Thyroid gland (tissue), 4 donors: ENCODE measurements at regions not wholly inside any gene's neighbourhood (a gene's known extent, or its start where the extent isn't known, plus 50 kb on each side); places are given as distances from the start of the nearest gene placed in this dataset.

Source experiments
- POLR2A ChIP-seq, 2 donors: fragments of 450-650 bp; IDR thresholded peaks; one replicate each; pipeline ENCODE4 v1.6.1; 2017; ENCODE audit warnings: antibody characterized with exemption in 2 of 2, mild to moderate bottlenecking in 2 of 2, moderate library complexity in 1 of 2
- TF ChIP-seq, protein P1 (sequence below), 6 experiments: fragments of 200-600 bp in 3 of 6; fragments of 450-650 bp in 3 of 6; sonication (generic) in 3 of 6; IDR thresholded peaks; one replicate each; pipeline ENCODE4 v1.5.1; 2016 to 2019; ENCODE audit warnings: antibody characterized with exemption in 6 of 6, mild to moderate bottlenecking in 2 of 6, inconsistent platforms in 1 of 6, moderate library complexity in 1 of 6

DNA sequence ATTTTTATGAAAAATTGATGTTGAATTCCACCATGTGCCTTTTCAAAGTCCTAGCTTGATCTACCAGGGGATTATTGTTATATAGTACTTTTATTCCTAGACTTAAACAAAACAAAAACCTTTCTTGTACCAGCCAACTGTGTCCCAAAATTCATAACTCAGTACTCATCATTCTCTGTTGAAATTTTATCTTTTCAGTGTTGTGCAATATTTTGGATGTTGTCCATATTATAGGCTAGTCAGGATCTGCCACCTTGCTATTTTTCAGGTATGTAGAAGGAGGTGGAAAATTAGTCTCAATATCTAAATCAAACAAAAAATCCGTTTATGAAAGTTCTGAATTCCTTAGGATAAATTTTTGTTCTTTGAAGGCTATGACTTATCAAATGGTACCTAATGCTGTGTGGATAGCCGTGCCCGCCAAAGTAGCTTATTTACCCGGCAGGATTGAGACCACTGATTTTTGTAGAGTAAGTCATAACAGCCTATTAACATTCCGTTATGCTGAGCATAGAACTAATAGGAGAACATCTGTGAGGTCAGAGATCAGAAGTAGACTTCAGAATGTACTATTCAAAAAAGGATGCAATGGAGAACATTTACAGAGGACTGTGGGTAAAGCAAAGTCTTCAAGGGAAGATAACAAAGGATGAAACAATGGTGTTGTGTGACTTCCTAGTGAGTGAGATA is 304.7 kb downstream of the SOX4 start:
- TF ChIP-seq, protein P1, sequence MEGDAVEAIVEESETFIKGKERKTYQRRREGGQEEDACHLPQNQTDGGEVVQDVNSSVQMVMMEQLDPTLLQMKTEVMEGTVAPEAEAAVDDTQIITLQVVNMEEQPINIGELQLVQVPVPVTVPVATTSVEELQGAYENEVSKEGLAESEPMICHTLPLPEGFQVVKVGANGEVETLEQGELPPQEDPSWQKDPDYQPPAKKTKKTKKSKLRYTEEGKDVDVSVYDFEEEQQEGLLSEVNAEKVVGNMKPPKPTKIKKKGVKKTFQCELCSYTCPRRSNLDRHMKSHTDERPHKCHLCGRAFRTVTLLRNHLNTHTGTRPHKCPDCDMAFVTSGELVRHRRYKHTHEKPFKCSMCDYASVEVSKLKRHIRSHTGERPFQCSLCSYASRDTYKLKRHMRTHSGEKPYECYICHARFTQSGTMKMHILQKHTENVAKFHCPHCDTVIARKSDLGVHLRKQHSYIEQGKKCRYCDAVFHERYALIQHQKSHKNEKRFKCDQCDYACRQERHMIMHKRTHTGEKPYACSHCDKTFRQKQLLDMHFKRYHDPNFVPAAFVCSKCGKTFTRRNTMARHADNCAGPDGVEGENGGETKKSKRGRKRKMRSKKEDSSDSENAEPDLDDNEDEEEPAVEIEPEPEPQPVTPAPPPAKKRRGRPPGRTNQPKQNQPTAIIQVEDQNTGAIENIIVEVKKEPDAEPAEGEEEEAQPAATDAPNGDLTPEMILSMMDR (IDR thresholded peaks at IDR 0.05) = no peak
- TF ChIP-seq POLR2A (IDR thresholded peaks at IDR 0.05) = no peak
